ENCODE measurements at regions not wholly inside any gene's neighbourhood (a gene's known extent, or its start where the extent isn't known, plus 50 kb on each side); places are given as distances from the start of the nearest gene placed in this dataset.
A peak's percentile ranks its signal among the peaks of the same experiment; 100 is the strongest.

- FAIRE-seq (no peak), DNase-seq (ENCODE audit: low read depth, low spot score) (no peak), ATAC-seq (peak; percentile 75)
- no TSS peak for BruUV-seq (replicated peaks)
- ChIA-PET RAD21 (ENCODE audit: unreplicated experiment) (interaction anchor here (0.9 to 2.6 kb wide), 11 partner anchors 10 to 124 kb away, joined by 3 to 17 read pairs (median 4); no protein-coding TSS in a partner anchor), SMC1A (ENCODE audit: uncharacterized antibody, unreplicated experiment) (interaction anchor here (0.6 to 2.8 kb wide), 16 partner anchors 9 to 291 kb away, joined by 3 to 14 read pairs (median 4); no protein-coding TSS in a partner anchor), CTCF (interaction anchor here (0.5 to 2.8 kb wide), 9 partner anchors 11 to 125 kb away, joined by 3 to 10 read pairs (median 5); no protein-coding TSS in a partner anchor), POLR2A (interaction anchor here (0.9 to 2.8 kb wide), 6 partner anchors 11 to 239 kb away, joined by 3 to 12 read pairs (median 3); no protein-coding TSS in a partner anchor)
- peaks cover 95% of the 10 kb centered on the region for H3K79me2 ChIP-seq (ENCODE audit: control insufficient read depth, insufficient read depth, low read length)
- TF ChIP-seq ZNF384 (IDR thresholded peaks at IDR 0.05; ENCODE audit: borderline replicate concordance, low read depth, low read length) (no peak), TARDBP (IDR thresholded peaks at IDR 0.05; ENCODE audit: borderline replicate concordance) (no peak), MEF2B (IDR thresholded peaks at IDR 0.05; ENCODE audit: partially characterized antibody, poor library complexity, severe bottlenecking) (peak; percentile 75), SMC3 (IDR thresholded peaks at IDR 0.05; ENCODE audit: borderline replicate concordance, low read length) (no peak), MEF2A (IDR thresholded peaks at IDR 0.05; ENCODE audit: insufficient read depth, low read depth, low read length) (peak; percentile 47; the same call in 1 of the 2 replicates)
- H3K27ac ChIP-seq (ENCODE audit: control insufficient read depth, insufficient read depth): no peak overlapping the region
- intact Hi-C loops (cut with micrococcal nuclease; ENCODE audit: unreplicated experiment) (no loop called here), in situ Hi-C loops (cut with MboI) (no loop called here)
- H2AFZ ChIP-seq (ENCODE audit: control insufficient read depth, low read depth, low read length): no peak overlapping the region
- no peaks in the 10 kb centered on the region for H3K27me3 ChIP-seq (replicated peaks in 1 of 2; ENCODE audit: control insufficient read depth in 2 of 2, insufficient read depth in 2 of 2, low read length in 1 of 2)
- H4K20me1 ChIP-seq (ENCODE audit: control insufficient read depth, insufficient read depth): no peaks in the 10 kb centered on the region; the same call in 1 of the 2 replicates
- no peak overlapping the region for H3K4me3 ChIP-seq
- 54% methylated on average over 3 of the region's 3 CpGs for WGBS (ENCODE audit: insufficient coverage, insufficient replicate concordance, low lambda C conversion rate, missing lambda C conversion rate)
- no peak overlapping the region for H3K9ac ChIP-seq (ENCODE audit: control insufficient read depth, insufficient read depth, low read length)
- peaks cover 8% of the 10 kb centered on the region; the same call in 2 of the 3 replicates for H3K9me3 ChIP-seq (replicated peaks; ENCODE audit: control insufficient read depth, insufficient read depth, low read length)
- H3K36me3 ChIP-seq (ENCODE audit: control insufficient read depth in 2 of 2, insufficient read depth in 2 of 2, low read length in 1 of 2): peaks cover 0 to 6% of the 10 kb centered on the region in 2 experiments; a peak in 1 of 4 replicates
- peaks cover 21% of the 10 kb centered on the region; the same call in 1 of the 2 replicates for H3K4me1 ChIP-seq (ENCODE audit: control insufficient read depth, insufficient read depth, low read length)
- 0 out of 2 replicates have a peak overlapping the region, but pooled peaks have one; percentile 41 for H3K4me2 ChIP-seq (ENCODE audit: control insufficient read depth, insufficient read depth)
Measured at GRCh38 chr6:56833127-56833791, 121.6 kb upstream of the BEND6 start.
